Stimulated activated memory B cell treated with anti-CD40 and anti-IgM and Interleukin-4, amounts not matched to agents 10 μg/mL and 1 μg/mL and 100 μg/mL, for 72 hours (primary cell): ENCODE measurements at regions not wholly inside any gene's neighbourhood (a gene's known extent, or its start where the extent isn't known, plus 50 kb on each side); places are given as distances from the start of the nearest gene placed in this dataset.
"Not testable (repeated sequence)": the region's sequence is repeated elsewhere in the genome, so short reads cannot be mapped to it uniquely, and the experiment has no call there.

Experiments used
- ATAC-seq: fragments of 150-1000 bp; cut with Tn5 transposase; 2 replicates; pipeline ENCODE4 v1.10.0; 2021
- H3K27ac Mint-ChIP-seq: one replicate; pipeline ENCODE4 v1.8.0; 2022; ENCODE audit warnings: mild to moderate bottlenecking, mixed read lengths
- H3K27me3 Mint-ChIP-seq: one replicate; pipeline ENCODE4 v1.8.0; 2022; ENCODE audit warnings: mixed read lengths
- H3K36me3 Mint-ChIP-seq: one replicate; pipeline ENCODE4 v1.8.0; 2022; ENCODE audit warnings: mixed read lengths
- H3K4me1 Mint-ChIP-seq: one replicate; pipeline ENCODE4 v1.8.0; 2022; ENCODE audit warnings: mixed read lengths
- H3K4me3 Mint-ChIP-seq: one replicate; pipeline ENCODE4 v1.8.0; 2022; ENCODE audit warnings: mild to moderate bottlenecking, moderate library complexity, mixed read lengths
- H3K9me3 Mint-ChIP-seq: one replicate; pipeline ENCODE4 v1.8.0; 2022; ENCODE audit warnings: mixed read lengths

DNA sequence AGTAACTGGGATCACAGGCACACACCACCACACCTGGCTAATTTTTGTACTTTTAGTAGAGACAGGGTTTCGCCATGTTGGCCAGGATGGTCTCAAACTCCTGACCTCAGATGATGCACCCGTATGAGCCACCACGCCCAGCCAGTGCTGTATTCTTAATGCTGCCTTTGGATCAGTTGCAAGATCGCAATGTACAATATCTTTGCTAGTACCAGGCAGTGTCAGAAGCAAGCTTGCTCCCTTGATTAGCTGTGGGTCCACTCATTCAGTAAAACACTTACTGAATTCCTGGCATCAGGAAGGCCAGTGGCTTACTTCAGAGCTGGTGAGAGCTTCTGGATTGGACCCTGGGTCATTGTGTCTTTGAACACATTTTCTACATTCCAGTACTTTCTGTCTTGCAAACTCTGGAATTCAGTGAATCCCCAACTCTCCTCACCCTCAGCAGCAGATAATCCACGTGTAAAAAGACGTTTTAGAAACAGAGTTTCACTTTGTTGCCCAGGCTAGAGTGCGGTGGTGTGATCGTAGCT lies 1183.7 kb downstream of the AACS start:
- H3K4me3 Mint-ChIP-seq = no peak overlapping the region
- no peaks in the 10 kb centered on the region for H3K4me1 Mint-ChIP-seq
- no peak for ATAC-seq
- H3K36me3 Mint-ChIP-seq = no peaks in the 10 kb centered on the region
- no peaks in the 10 kb centered on the region for H3K27me3 Mint-ChIP-seq
- no peak overlapping the region for H3K27ac Mint-ChIP-seq
- H3K9me3 Mint-ChIP-seq = peaks cover 6% of the 10 kb centered on the region

DNA sequence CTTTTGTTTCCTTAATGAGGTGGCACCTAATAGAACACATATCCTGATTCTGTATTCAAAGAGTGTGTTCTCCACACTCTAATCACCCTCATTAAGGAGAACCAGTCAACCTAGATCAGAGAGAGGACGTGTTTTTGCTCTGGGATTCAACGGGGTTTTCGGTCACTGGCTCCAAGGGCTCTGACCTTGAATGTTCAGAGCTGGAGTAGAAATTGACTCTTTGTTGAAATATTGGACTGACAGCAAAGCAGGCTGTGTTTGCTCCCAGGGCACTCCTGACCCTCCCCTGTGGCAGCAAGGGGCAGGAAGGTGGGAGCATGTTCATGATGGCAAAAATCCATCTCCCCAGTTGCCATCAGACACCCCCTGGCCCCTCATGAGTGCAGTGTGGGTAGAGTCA lies 1193.0 kb downstream of the AACS start:
- ATAC-seq = no peak
- Mint-ChIP-seq H3K36me3 (no peaks in the 10 kb centered on the region), H3K9me3 (peaks cover 7% of the 10 kb centered on the region), H3K4me3 (no peak overlapping the region), H3K27ac (no peak overlapping the region), H3K27me3 (no peaks in the 10 kb centered on the region), H3K4me1 (no peaks in the 10 kb centered on the region)

DNA sequence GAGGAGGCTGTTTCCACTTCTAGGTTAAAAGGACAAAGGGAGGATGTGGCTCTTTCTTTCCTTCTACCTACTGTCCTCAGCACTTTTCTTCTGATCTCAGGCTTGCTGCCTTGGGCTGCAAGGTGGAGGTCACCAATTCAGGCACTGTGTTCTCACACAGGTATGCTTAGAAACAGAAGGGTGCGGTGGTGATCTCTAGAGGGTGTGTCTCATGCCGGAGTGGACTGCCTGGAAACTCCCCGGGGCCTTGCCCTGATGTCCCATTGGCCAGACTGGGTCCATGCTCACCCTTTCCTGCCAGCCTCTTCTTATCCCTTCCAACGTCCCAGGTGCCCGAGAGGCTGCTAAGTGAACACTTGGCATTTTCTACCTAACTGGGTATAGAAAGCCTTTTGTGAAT lies 1197.6 kb downstream of the AACS start:
- no peaks in the 10 kb centered on the region for H3K9me3 Mint-ChIP-seq
- no peaks in the 10 kb centered on the region for H3K27me3 Mint-ChIP-seq
- no peak for ATAC-seq
- H3K4me1 Mint-ChIP-seq = no peaks in the 10 kb centered on the region
- H3K27ac Mint-ChIP-seq = no peak overlapping the region
- H3K4me3 Mint-ChIP-seq = no peak overlapping the region
- no peaks in the 10 kb centered on the region for H3K36me3 Mint-ChIP-seq

- H3K36me3 Mint-ChIP-seq = no peaks in the 10 kb centered on the region
- ATAC-seq = no peak
- H3K27me3 Mint-ChIP-seq = no peaks in the 10 kb centered on the region
- peaks cover 7% of the 10 kb centered on the region for H3K9me3 Mint-ChIP-seq
- H3K4me3 Mint-ChIP-seq = no peak overlapping the region
- no peak overlapping the region for H3K27ac Mint-ChIP-seq
- no peaks in the 10 kb centered on the region for H3K4me1 Mint-ChIP-seq
Measured at GRCh38 chr12:126268222-126268621, 1203.0 kb downstream of the AACS start.

- H3K27me3 Mint-ChIP-seq = no peaks in the 10 kb centered on the region
- ATAC-seq = no peak
Measured at GRCh38 chr12:126271159-126271558, 1205.9 kb downstream of the AACS start.

GRCh38 chr12:126282691-126283090 lies 1217.5 kb downstream of the AACS start:
- peaks cover 6% of the 10 kb centered on the region for H3K9me3 Mint-ChIP-seq
- H3K27me3 Mint-ChIP-seq = no peaks in the 10 kb centered on the region
- no peaks in the 10 kb centered on the region for H3K4me1 Mint-ChIP-seq
- ATAC-seq = no peak
- H3K4me3 Mint-ChIP-seq = no peak overlapping the region
- H3K27ac Mint-ChIP-seq = no peak overlapping the region
- no peaks in the 10 kb centered on the region for H3K36me3 Mint-ChIP-seq

More at GRCh38 chr12:126271159-126271558, 1205.9 kb downstream of the AACS start:
- Mint-ChIP-seq H3K4me3 (no peak overlapping the region), H3K36me3 (no peaks in the 10 kb centered on the region), H3K27ac (no peak overlapping the region), H3K4me1 (no peaks in the 10 kb centered on the region), H3K9me3 (peaks cover 11% of the 10 kb centered on the region)

GRCh38 chr12:126286203-126286602 lies 1221.0 kb downstream of the AACS start:
- Mint-ChIP-seq H3K4me1 (no peaks in the 10 kb centered on the region), H3K27me3 (no peaks in the 10 kb centered on the region), H3K36me3 (no peaks in the 10 kb centered on the region), H3K27ac (no peak overlapping the region), H3K4me3 (no peak overlapping the region), H3K9me3 (peaks cover 5% of the 10 kb centered on the region)
- ATAC-seq = no peak

DNA sequence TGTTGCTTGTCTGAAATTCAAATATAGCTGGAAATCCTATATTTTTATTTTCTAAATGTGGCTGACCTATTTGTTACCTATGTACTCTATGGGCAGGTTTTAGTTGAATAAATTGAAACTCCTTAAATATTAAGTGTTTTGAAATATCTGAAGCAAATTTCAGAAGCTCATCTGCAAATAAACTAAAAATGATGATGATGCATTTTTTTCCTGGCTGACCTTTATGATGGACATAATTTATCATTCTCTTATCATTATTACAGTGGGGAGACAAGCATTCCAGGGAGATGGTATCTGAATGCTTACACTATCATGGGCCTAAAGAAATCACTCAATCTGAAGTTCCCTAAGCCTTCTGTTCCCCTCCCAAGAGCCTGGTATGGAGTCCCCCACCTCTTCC lies 1225.2 kb downstream of the AACS start:
- Mint-ChIP-seq H3K4me3 (no peak overlapping the region), H3K27me3 (no peaks in the 10 kb centered on the region), H3K4me1 (no peaks in the 10 kb centered on the region), H3K27ac (no peak overlapping the region), H3K9me3 (peaks cover 12% of the 10 kb centered on the region), H3K36me3 (peaks cover 5% of the 10 kb centered on the region)
- ATAC-seq = no peak

DNA sequence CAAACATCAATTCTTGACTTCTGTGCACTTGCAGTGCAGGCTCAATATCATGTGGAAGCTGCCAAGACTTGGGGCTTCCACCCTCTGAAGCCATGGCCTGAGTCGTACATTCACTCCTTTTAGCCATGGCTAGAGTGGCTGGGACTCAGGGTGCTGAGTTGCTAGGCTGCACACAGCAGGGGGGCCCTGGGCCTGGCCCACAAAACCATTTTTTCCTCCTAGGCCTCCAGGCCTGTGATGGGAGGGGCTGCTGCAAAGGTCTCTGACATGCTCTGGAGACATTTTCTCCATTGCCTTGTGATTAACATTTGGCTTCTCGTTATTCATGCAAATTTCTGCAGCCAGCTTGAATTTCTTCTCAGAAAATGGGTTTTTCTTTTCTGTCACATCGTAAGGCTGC lies 1226.8 kb downstream of the AACS start:
- H3K4me3 Mint-ChIP-seq, H3K27me3 Mint-ChIP-seq, H3K4me1 Mint-ChIP-seq, H3K36me3 Mint-ChIP-seq, H3K27ac Mint-ChIP-seq, ATAC-seq: not testable (repeated sequence)
- H3K9me3 Mint-ChIP-seq = peaks cover 16% of the 10 kb centered on the region

DNA sequence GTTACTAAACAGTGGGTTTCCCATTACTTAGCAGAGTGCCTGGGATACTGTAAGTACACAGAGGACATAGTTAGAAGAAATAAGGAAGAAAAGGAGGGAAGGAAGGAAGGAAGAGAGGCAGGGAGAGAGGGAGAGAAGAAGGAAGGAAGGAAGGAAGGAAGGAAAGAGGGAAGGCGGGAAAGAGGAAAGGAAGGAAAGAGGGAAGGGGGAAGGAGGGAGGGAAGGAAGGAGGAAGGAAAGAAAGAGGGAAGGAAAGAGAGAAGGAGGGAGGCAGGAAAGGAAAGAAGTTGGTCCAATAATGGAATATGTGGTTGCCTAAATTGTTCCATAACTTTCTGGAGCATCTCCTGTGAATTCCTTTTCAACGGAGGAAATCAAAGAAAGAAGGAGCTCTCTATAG lies 1230.4 kb downstream of the AACS start:
- H3K27me3 Mint-ChIP-seq = no peaks in the 10 kb centered on the region

GRCh38 chr12:126309278-126309677 lies 1244.0 kb downstream of the AACS start:
- Mint-ChIP-seq H3K4me1 (no peaks in the 10 kb centered on the region), H3K27me3 (no peaks in the 10 kb centered on the region), H3K4me3 (no peak overlapping the region), H3K9me3 (peaks cover 3% of the 10 kb centered on the region), H3K36me3 (no peaks in the 10 kb centered on the region), H3K27ac (no peak overlapping the region)
- no peak for ATAC-seq

More for the DNA sequence above, 1230.4 kb downstream of the AACS start:
- H3K27ac Mint-ChIP-seq = no peak overlapping the region
- peaks cover 16% of the 10 kb centered on the region for H3K9me3 Mint-ChIP-seq
- H3K4me1 Mint-ChIP-seq = no peaks in the 10 kb centered on the region
- H3K36me3 Mint-ChIP-seq = peaks cover 5% of the 10 kb centered on the region
- ATAC-seq = no peak
- no peak overlapping the region for H3K4me3 Mint-ChIP-seq

DNA sequence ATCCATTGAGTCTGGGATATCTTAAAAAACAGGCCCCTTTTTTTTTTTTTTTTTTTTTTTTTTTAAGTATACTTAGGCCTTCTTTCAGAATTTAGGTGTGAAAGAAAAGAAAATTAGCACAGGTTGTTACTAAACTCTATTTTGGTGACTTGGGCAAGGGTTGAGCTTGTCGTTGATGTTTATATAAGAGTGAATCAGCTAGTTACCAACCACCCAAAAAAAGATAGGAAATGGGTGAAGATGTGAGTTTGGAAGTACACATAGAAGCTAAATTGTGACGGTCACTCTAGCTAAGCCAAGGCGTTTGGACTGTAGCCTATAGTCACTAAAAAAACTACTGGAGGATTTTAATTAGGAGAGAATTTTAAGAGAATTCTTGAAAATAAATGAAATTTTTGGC lies 1247.2 kb downstream of the AACS start:
- Mint-ChIP-seq H3K4me1 (no peaks in the 10 kb centered on the region), H3K9me3 (peaks cover 7% of the 10 kb centered on the region), H3K36me3 (no peaks in the 10 kb centered on the region), H3K27ac (no peak overlapping the region), H3K27me3 (no peaks in the 10 kb centered on the region), H3K4me3 (no peak overlapping the region)
- ATAC-seq = no peak

GRCh38 chr12:126316411-126316810 lies 1251.2 kb downstream of the AACS start:
- H3K9me3 Mint-ChIP-seq = peaks cover 4% of the 10 kb centered on the region
- H3K4me3 Mint-ChIP-seq = no peak overlapping the region
- H3K27me3 Mint-ChIP-seq = no peaks in the 10 kb centered on the region
- H3K27ac Mint-ChIP-seq = no peak overlapping the region
- H3K36me3 Mint-ChIP-seq = no peaks in the 10 kb centered on the region
- H3K4me1 Mint-ChIP-seq = no peaks in the 10 kb centered on the region
- no peak for ATAC-seq

DNA sequence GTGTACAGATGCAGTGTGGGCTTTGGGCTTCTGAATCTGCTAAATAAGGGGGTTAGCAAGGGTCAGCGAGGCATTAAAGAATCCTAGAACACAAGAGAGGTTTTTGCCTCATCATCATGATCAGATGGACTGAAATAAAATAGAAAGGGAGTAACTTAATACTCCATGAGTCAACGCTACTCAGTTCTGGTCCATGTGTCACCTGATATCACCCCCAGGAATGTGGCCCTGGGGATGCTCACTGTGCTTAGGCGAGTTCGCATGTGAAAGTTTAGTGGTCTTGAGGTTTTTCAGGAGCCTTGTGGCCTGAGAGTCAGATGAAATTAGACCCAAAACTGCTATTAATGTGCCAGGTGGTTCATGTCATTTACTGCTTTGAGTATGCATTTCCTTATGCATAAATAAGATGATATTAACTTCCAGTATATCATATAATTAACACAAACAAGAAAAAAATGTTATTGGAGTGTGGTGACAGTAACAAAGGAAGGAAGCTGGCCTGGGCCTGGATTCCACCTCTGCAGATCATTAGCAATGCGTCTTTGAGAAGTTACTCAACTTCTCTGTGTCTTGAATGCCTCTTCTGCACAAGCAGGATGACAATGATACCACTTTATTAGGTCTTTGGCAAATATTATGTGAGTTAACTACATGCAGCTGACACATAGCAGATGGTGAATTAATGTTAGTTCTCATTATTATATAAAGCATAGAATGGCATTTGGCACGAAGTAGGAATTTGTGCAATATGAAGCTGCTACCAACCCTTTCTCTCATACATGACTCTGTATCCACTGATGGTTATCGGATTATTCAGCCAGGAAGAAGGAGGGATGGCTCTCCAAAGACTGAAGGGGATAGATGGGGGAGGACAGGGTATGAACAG lies 1272.6 kb downstream of the AACS start:
- Mint-ChIP-seq H3K27ac (no peak overlapping the region), H3K4me1 (no peaks in the 10 kb centered on the region), H3K27me3 (no peaks in the 10 kb centered on the region), H3K4me3 (no peak overlapping the region), H3K9me3 (peaks cover 6% of the 10 kb centered on the region), H3K36me3 (no peaks in the 10 kb centered on the region)
- ATAC-seq = no peak

DNA sequence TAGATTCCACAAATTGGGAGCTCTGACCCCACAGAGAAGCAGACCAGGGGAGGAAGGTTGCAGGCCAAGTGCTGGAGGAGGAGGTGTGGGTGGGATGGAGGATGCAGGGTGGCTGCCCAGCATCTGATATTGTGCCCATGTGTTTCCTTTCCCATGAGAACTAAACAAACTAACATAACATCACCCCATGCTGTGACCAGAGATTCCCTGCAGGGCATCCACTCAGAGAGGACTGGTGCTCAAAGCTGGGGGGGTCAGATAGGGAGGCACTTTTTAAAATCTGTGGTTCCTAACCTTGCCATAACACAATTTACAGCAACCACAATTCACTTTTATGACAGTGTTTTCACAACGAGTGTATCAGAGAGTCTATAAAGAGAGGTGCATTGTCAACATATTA lies 1277.6 kb downstream of the AACS start:
- ATAC-seq = no peak
- H3K4me1 Mint-ChIP-seq = no peaks in the 10 kb centered on the region
- peaks cover 3% of the 10 kb centered on the region for H3K9me3 Mint-ChIP-seq
- H3K4me3 Mint-ChIP-seq = no peak overlapping the region
- H3K27me3 Mint-ChIP-seq = no peaks in the 10 kb centered on the region
- H3K27ac Mint-ChIP-seq = no peak overlapping the region
- no peaks in the 10 kb centered on the region for H3K36me3 Mint-ChIP-seq

DNA sequence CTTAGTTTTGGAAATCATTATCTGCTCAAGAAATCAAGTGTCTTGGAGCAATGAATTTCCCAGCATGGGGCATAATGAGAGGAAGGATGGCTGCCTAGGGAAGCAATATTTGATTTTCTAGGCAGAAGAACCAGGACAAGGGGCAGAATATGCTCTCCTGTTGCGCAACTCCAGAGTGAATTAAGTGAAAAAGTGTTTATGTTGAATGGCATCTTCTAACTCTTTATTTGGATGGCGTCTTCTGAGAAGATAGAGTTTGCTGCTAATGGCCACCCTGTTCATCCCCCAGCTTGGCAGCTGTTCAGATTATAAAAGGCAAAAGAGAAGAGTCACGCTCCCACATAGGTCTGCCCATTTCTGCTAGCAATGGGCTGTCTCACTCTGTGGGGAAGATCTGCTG lies 1278.1 kb downstream of the AACS start:
- H3K36me3 Mint-ChIP-seq = no peaks in the 10 kb centered on the region
- H3K27ac Mint-ChIP-seq = no peak overlapping the region
- no peak overlapping the region for H3K4me3 Mint-ChIP-seq
- H3K27me3 Mint-ChIP-seq = no peaks in the 10 kb centered on the region
- no peak for ATAC-seq
- H3K4me1 Mint-ChIP-seq = no peaks in the 10 kb centered on the region
- H3K9me3 Mint-ChIP-seq = peaks cover 3% of the 10 kb centered on the region
